Upper lobe of left lung (tissue), 6 donors: ENCODE measurements at regions not wholly inside any gene's neighbourhood (a gene's known extent, or its start where the extent isn't known, plus 50 kb on each side); places are given as distances from the start of the nearest gene placed in this dataset.
A peak's percentile ranks its signal among the peaks of the same experiment; 100 is the strongest.
"Not testable (repeated sequence)": the region's sequence is repeated elsewhere in the genome, so short reads cannot be mapped to it uniquely, and the experiment has no call there.

Experiments used
- ATAC-seq, 2 donors: fragments of 200-7000 bp; cut with Tn5 transposase; one replicate each; pipeline ENCODE4 v1.9.1; 2022; ENCODE audit warnings: mild to moderate bottlenecking in 2 of 2, moderate library complexity in 2 of 2; ENCODE audit not compliant: low FRiP score in 2 of 2
- DNase-seq, 2 donors: peaks; one replicate each; pipeline ENCODE4 v3.0.0-alpha.2; 2019 to 2020
- H3K27ac ChIP-seq, 4 donors: fragments of 200-600 bp; sonication (generic); one replicate each; pipeline ENCODE4 v1.5.1; 2016 to 2019
- H3K27me3 ChIP-seq, 4 donors: fragments of 200-600 bp; sonication (generic); one replicate each; pipeline ENCODE4 v1.5.1; 2017 to 2019
- H3K36me3 ChIP-seq, 4 donors: fragments of 200-600 bp; sonication (generic); one replicate each; pipeline ENCODE4 v1.5.1; 2016 to 2019
- H3K4me1 ChIP-seq, 4 donors: fragments of 200-600 bp; sonication (generic); one replicate each; pipeline ENCODE4 v1.5.1; 2018 to 2019
- H3K4me3 ChIP-seq, 4 donors: fragments of 200-600 bp; sonication (generic); one replicate each; pipeline ENCODE4 v1.5.1; 2017 to 2019; ENCODE audit warnings: mild to moderate bottlenecking in 2 of 4, moderate library complexity in 1 of 4
- H3K9me3 ChIP-seq, 4 donors: fragments of 200-600 bp; sonication (generic); one replicate each; pipeline ENCODE4 v1.5.1; 2018 to 2019
- CTCF ChIP-seq, 6 experiments: fragments of 450-650 bp in 4 of 6; fragments of 200-600 bp in 2 of 6; sonication (generic) in 2 of 6; IDR thresholded peaks; one replicate each; pipeline ENCODE4 v1.5.1; 2016 to 2019; ENCODE audit warnings: antibody characterized with exemption in 6 of 6
- EP300 ChIP-seq, 4 donors: sonication (generic); formaldehyde crosslinking; IDR thresholded peaks; one replicate each; pipeline ENCODE4 v1.5.1; 2017; ENCODE audit warnings: antibody characterized with exemption in 4 of 4, control low read depth in 2 of 4
- POLR2A ChIP-seq, 4 donors: fragments of 450-650 bp; IDR thresholded peaks; one replicate each; pipeline ENCODE4 v1.5.1; 2016 to 2017; ENCODE audit warnings: antibody characterized with exemption in 4 of 4, mild to moderate bottlenecking in 2 of 4
- POLR2AphosphoS5 ChIP-seq, 2 donors: sonication (generic); formaldehyde crosslinking; IDR thresholded peaks; one replicate each; pipeline ENCODE4 v1.5.1; 2017; ENCODE audit warnings: antibody characterized with exemption in 2 of 2
- WGBS, 2 donors: methylation state at CpG; one replicate each; pipeline ENCODE4 v1.1.5; 2017 to 2018; 5-methylcytosine and 5-hydroxymethylcytosine counted together
- donor health status: DM: no; HTN: no; CAD: no; lungs with moderate emphysema.
- donor health status: DM: no; HTN: yes; CAD: no; lungs with severe emphysema.

- no peaks in the 10 kb centered on the region for H3K27me3 ChIP-seq
- H3K27ac ChIP-seq, result no peak overlapping the region
- no peak overlapping the region for H3K4me3 ChIP-seq
- TF ChIP-seq EP300 (IDR thresholded peaks at IDR 0.05) (no peak), CTCF (IDR thresholded peaks at IDR 0.05) (no peak), POLR2A (IDR thresholded peaks at IDR 0.05) (no peak), POLR2AphosphoS5 (IDR thresholded peaks at IDR 0.05) (no peak)
- no peaks in the 10 kb centered on the region for H3K4me1 ChIP-seq
- no peaks in the 10 kb centered on the region for H3K36me3 ChIP-seq
- DNase-seq (no peak), ATAC-seq (no peak)
- H3K9me3 ChIP-seq, result no peaks in the 10 kb centered on the region
- 72 to 80% methylated on average over 3 of the region's 3 CpGs for WGBS, 2 donors
Measured at GRCh38 chr7:25600262-25600920, 372.1 kb upstream of the NPVF start.

GRCh38 chr7:25602730-25603426 is 374.6 kb upstream of the NPVF start:
- 9 to 10% methylated on average over 8 to 21 of the region's 30 CpGs for WGBS, 2 donors
- H3K27me3 ChIP-seq, H3K27ac ChIP-seq, ATAC-seq, H3K36me3 ChIP-seq, DNase-seq, H3K9me3 ChIP-seq, H3K4me1 ChIP-seq: not testable (repeated sequence)
- peak overlapping the region in 3 of 4 donors; percentile 30 to 48 (median 36) for H3K4me3 ChIP-seq

- no CpG with 5 or more reads among the region's 9 CpGs for WGBS, 2 donors
- ATAC-seq, H3K4me1 ChIP-seq, H3K27me3 ChIP-seq, H3K36me3 ChIP-seq, H3K27ac ChIP-seq, DNase-seq, H3K9me3 ChIP-seq: not testable (repeated sequence)
- peak overlapping the region in 3 of 4 donors; percentile 30 to 48 (median 36) for H3K4me3 ChIP-seq
Measured at GRCh38 chr7:25603427-25603740, 375.1 kb upstream of the NPVF start.

- no peak overlapping the region for H3K4me3 ChIP-seq
- TF ChIP-seq POLR2AphosphoS5 (IDR thresholded peaks at IDR 0.05), result no peak
- TF ChIP-seq POLR2A (IDR thresholded peaks at IDR 0.05), result no peak
- no peak for TF ChIP-seq EP300 (IDR thresholded peaks at IDR 0.05)
- no peak for TF ChIP-seq CTCF (IDR thresholded peaks at IDR 0.05)
- DNase-seq, result no peak
- 86 to 90% methylated on average over 4 of the region's 4 CpGs for WGBS, 2 donors
- peaks cover 0 to 3% (median 0%) of the 10 kb centered on the region in 4 donors for H3K4me1 ChIP-seq
- H3K27me3 ChIP-seq, result no peaks in the 10 kb centered on the region
- H3K9me3 ChIP-seq, result peaks cover 0 to 8% (median 7%) of the 10 kb centered on the region in 4 donors
- H3K27ac ChIP-seq, result no peak overlapping the region
- H3K36me3 ChIP-seq, result no peaks in the 10 kb centered on the region
- no peak for ATAC-seq
Measured at GRCh38 chr7:25611196-25611595, 382.9 kb upstream of the NPVF start.

- TF ChIP-seq POLR2AphosphoS5 (IDR thresholded peaks at IDR 0.05), result no peak
- TF ChIP-seq POLR2A (IDR thresholded peaks at IDR 0.05), result no peak
- no peak for TF ChIP-seq CTCF (IDR thresholded peaks at IDR 0.05)
- no peak for TF ChIP-seq EP300 (IDR thresholded peaks at IDR 0.05)
- Histone ChIP-seq H3K36me3 (no peaks in the 10 kb centered on the region), H3K27me3 (no peaks in the 10 kb centered on the region), H3K27ac (no peak overlapping the region), H3K4me3 (no peak overlapping the region), H3K4me1 (peaks cover 0 to 3% (median 0%) of the 10 kb centered on the region in 4 donors), H3K9me3 (peaks cover 0 to 8% (median 7%) of the 10 kb centered on the region in 4 donors)
- no peak for ATAC-seq
- DNase-seq, result peak in 1 of 2 donors; percentile 28
- 89 to 92% methylated on average over 4 of the region's 4 CpGs for WGBS, 2 donors
Measured at GRCh38 chr7:25613912-25614311, 385.6 kb upstream of the NPVF start.

GRCh38 chr7:25614415-25614814 is 386.1 kb upstream of the NPVF start:
- Histone ChIP-seq H3K4me3 (no peak overlapping the region), H3K27me3 (no peaks in the 10 kb centered on the region), H3K27ac (no peak overlapping the region), H3K9me3 (peaks cover 0 to 8% (median 7%) of the 10 kb centered on the region in 4 donors), H3K36me3 (no peaks in the 10 kb centered on the region), H3K4me1 (peaks cover 0 to 3% (median 0%) of the 10 kb centered on the region in 4 donors)
- no peak for DNase-seq
- no peak for ATAC-seq
- no peak for TF ChIP-seq POLR2AphosphoS5 (IDR thresholded peaks at IDR 0.05)
- TF ChIP-seq CTCF (IDR thresholded peaks at IDR 0.05), result no peak
- no peak for TF ChIP-seq POLR2A (IDR thresholded peaks at IDR 0.05)
- TF ChIP-seq EP300 (IDR thresholded peaks at IDR 0.05), result no peak
- WGBS, 2 donors, result 64 to 70% methylated on average over 3 of the region's 3 CpGs
